ENCODE measurements at regions not wholly inside any gene's neighbourhood (a gene's known extent, or its start where the extent isn't known, plus 50 kb on each side); places are given as distances from the start of the nearest gene placed in this dataset.

- ChIA-PET POLR2A (ENCODE audit: unreplicated experiment) (no interaction called here), CTCF (no interaction called here)
- no peak overlapping the region for H3K4me2 ChIP-seq
- H3K4me1 ChIP-seq (replicated peaks; ENCODE audit: insufficient read depth), result no peaks in the 10 kb centered on the region
- no peaks in the 10 kb centered on the region for H3K27me3 ChIP-seq (ENCODE audit: insufficient read depth, low read depth)
- no peaks in the 10 kb centered on the region for H3K79me2 ChIP-seq (ENCODE audit: low read depth)
- H3K9me2 ChIP-seq (ENCODE audit: insufficient read depth), result peaks cover 6% of the 10 kb centered on the region; the same call in 1 of the 2 replicates
- no peaks in the 10 kb centered on the region for H3F3A ChIP-seq (ENCODE audit: insufficient read depth, low read depth)
- H3K36me3 ChIP-seq (ENCODE audit: low read depth), result no peaks in the 10 kb centered on the region
- intact Hi-C loops (cut with micrococcal nuclease; ENCODE audit: unreplicated experiment), result no loop called here
- H4K20me1 ChIP-seq (ENCODE audit: insufficient read depth), result no peaks in the 10 kb centered on the region
- no TSS peak for BruUV-seq (replicated peaks)
- H3K4me3 ChIP-seq, result no peak overlapping the region
- TF ChIP-seq CTCF (conservative IDR thresholded peaks at IDR 0.05) (no peak), EZH2 (IDR thresholded peaks at IDR 0.05; ENCODE audit: low read depth) (no peak)
- no peak overlapping the region for H2AFZ ChIP-seq
- no peak overlapping the region for H3K27ac ChIP-seq
- H3K9me3 ChIP-seq (ENCODE audit: insufficient read depth, low read depth), result no peaks in the 10 kb centered on the region
- DNase-seq, result no peak
These were observed 527.5 kb downstream of the HDGFL1 start for GRCh38 chr6:23096876-23097275.

- no peak overlapping the region for H3K4me2 ChIP-seq
- DNase-seq, result no peak
- H2AFZ ChIP-seq, result no peak overlapping the region
- no peaks in the 10 kb centered on the region for H3K27me3 ChIP-seq (ENCODE audit: insufficient read depth, low read depth)
- intact Hi-C loops (cut with micrococcal nuclease; ENCODE audit: unreplicated experiment), result no loop called here
- H3K9me2 ChIP-seq (ENCODE audit: insufficient read depth), result peaks cover 6% of the 10 kb centered on the region; the same call in 1 of the 2 replicates
- TF ChIP-seq EZH2 (IDR thresholded peaks at IDR 0.05; ENCODE audit: low read depth) (no peak), CTCF (conservative IDR thresholded peaks at IDR 0.05) (no peak)
- no peaks in the 10 kb centered on the region for H4K20me1 ChIP-seq (ENCODE audit: insufficient read depth)
- no peaks in the 10 kb centered on the region for H3F3A ChIP-seq (ENCODE audit: insufficient read depth, low read depth)
- BruUV-seq (replicated peaks), result no TSS peak
- POLR2A ChIA-PET (ENCODE audit: unreplicated experiment), result no interaction called here
- H3K27ac ChIP-seq, result no peak overlapping the region
- CTCF ChIA-PET, result no interaction called here
- H3K4me3 ChIP-seq, result no peak overlapping the region
- no peaks in the 10 kb centered on the region for H3K9me3 ChIP-seq (ENCODE audit: insufficient read depth, low read depth)
- no peaks in the 10 kb centered on the region for H3K79me2 ChIP-seq (ENCODE audit: low read depth)
- H3K36me3 ChIP-seq (ENCODE audit: low read depth), result no peaks in the 10 kb centered on the region
- H3K4me1 ChIP-seq (replicated peaks; ENCODE audit: insufficient read depth), result no peaks in the 10 kb centered on the region
These were observed 528.2 kb downstream of the HDGFL1 start for GRCh38 chr6:23097566-23097965.

- ChIA-PET CTCF (no interaction called here), POLR2A (ENCODE audit: unreplicated experiment) (no interaction called here)
- Histone ChIP-seq H3F3A (ENCODE audit: insufficient read depth, low read depth) (no peaks in the 10 kb centered on the region), H3K27me3 (ENCODE audit: insufficient read depth, low read depth) (no peaks in the 10 kb centered on the region), H3K79me2 (ENCODE audit: low read depth) (no peaks in the 10 kb centered on the region), H3K9me3 (ENCODE audit: insufficient read depth, low read depth) (no peaks in the 10 kb centered on the region; the same call in 1 of the 2 replicates), H3K4me3 (no peak overlapping the region), H3K36me3 (ENCODE audit: low read depth) (no peaks in the 10 kb centered on the region), H2AFZ (no peak overlapping the region), H4K20me1 (ENCODE audit: insufficient read depth) (no peaks in the 10 kb centered on the region), H3K27ac (no peak overlapping the region), H3K9me2 (ENCODE audit: insufficient read depth) (peaks cover 7% of the 10 kb centered on the region; the same call in 1 of the 2 replicates), H3K4me2 (no peak overlapping the region), H3K4me1 (replicated peaks; ENCODE audit: insufficient read depth) (no peaks in the 10 kb centered on the region)
- no TSS peak for BruUV-seq (replicated peaks)
- TF ChIP-seq EZH2 (IDR thresholded peaks at IDR 0.05; ENCODE audit: low read depth), result no peak
- no peak for TF ChIP-seq CTCF (conservative IDR thresholded peaks at IDR 0.05)
- intact Hi-C loops (cut with micrococcal nuclease; ENCODE audit: unreplicated experiment), result no loop called here
- no peak for DNase-seq
These were observed 537.6 kb downstream of the HDGFL1 start for GRCh38 chr6:23106951-23107350.
